ENCODE measurements at regions not wholly inside any gene's neighbourhood (a gene's known extent, or its start where the extent isn't known, plus 50 kb on each side); places are given as distances from the start of the nearest gene placed in this dataset.

- DNase-seq (ENCODE audit: low spot score in 2 of 2, unreplicated experiment in 2 of 2), result no peak
- H3K27ac Mint-ChIP-seq, result no peak overlapping the region
- TF ChIP-seq CTCF (IDR thresholded peaks at IDR 0.05; ENCODE audit: unreplicated experiment), result no peak
- peaks cover 50% of the 10 kb centered on the region for H3K27me3 Mint-ChIP-seq (ENCODE audit: low read depth)
- H3K4me3 Mint-ChIP-seq, result no peak overlapping the region
- H3K36me3 Mint-ChIP-seq, result no peaks in the 10 kb centered on the region
- no peaks in the 10 kb centered on the region for H3K4me1 Mint-ChIP-seq
- H3K9me3 Mint-ChIP-seq, result no peaks in the 10 kb centered on the region
Observed at GRCh38 chr11:116644941-116645305, 127.9 kb downstream of the BUD13 start.

- Mint-ChIP-seq H3K27me3 (ENCODE audit: low read depth) (peaks cover 47% of the 10 kb centered on the region), H3K36me3 (no peaks in the 10 kb centered on the region), H3K4me1 (no peaks in the 10 kb centered on the region), H3K9me3 (no peaks in the 10 kb centered on the region), H3K4me3 (no peak overlapping the region), H3K27ac (no peak overlapping the region)
- TF ChIP-seq CTCF (IDR thresholded peaks at IDR 0.05; ENCODE audit: unreplicated experiment), result no peak
- no peak for DNase-seq (ENCODE audit: low spot score in 2 of 2, unreplicated experiment in 2 of 2)
Observed at GRCh38 chr11:116644201-116644940, 128.4 kb downstream of the BUD13 start.

- no peak for TF ChIP-seq CTCF (IDR thresholded peaks at IDR 0.05; ENCODE audit: unreplicated experiment)
- no peaks in the 10 kb centered on the region for H3K4me1 Mint-ChIP-seq
- no peak overlapping the region for H3K27ac Mint-ChIP-seq
- no peak overlapping the region for H3K4me3 Mint-ChIP-seq
- no peaks in the 10 kb centered on the region for H3K9me3 Mint-ChIP-seq
- peaks cover 38% of the 10 kb centered on the region for H3K27me3 Mint-ChIP-seq (ENCODE audit: low read depth)
- DNase-seq (ENCODE audit: low spot score in 2 of 2, unreplicated experiment in 2 of 2), result peak in 1 of 2 experiments; percentile 10
- H3K36me3 Mint-ChIP-seq, result no peaks in the 10 kb centered on the region
Observed at GRCh38 chr11:116643521-116643920, 129.3 kb downstream of the BUD13 start.

- TF ChIP-seq CTCF (IDR thresholded peaks at IDR 0.05; ENCODE audit: unreplicated experiment), result no peak
- peak in 1 of 2 experiments; percentile 10 for DNase-seq (ENCODE audit: low spot score in 2 of 2, unreplicated experiment in 2 of 2)
- no peaks in the 10 kb centered on the region for H3K4me1 Mint-ChIP-seq
- H3K27ac Mint-ChIP-seq, result no peak overlapping the region
- no peaks in the 10 kb centered on the region for H3K9me3 Mint-ChIP-seq
- H3K27me3 Mint-ChIP-seq (ENCODE audit: low read depth), result peaks cover 33% of the 10 kb centered on the region
- H3K4me3 Mint-ChIP-seq, result no peak overlapping the region
- H3K36me3 Mint-ChIP-seq, result no peaks in the 10 kb centered on the region
Observed at GRCh38 chr11:116642902-116643301, 129.9 kb downstream of the BUD13 start.

GRCh38 chr11:116642481-116642880, 130.3 kb downstream of the BUD13 start:
- TF ChIP-seq CTCF (IDR thresholded peaks at IDR 0.05; ENCODE audit: unreplicated experiment), result no peak
- no peak overlapping the region for H3K4me3 Mint-ChIP-seq
- H3K27me3 Mint-ChIP-seq (ENCODE audit: low read depth), result peaks cover 29% of the 10 kb centered on the region
- H3K9me3 Mint-ChIP-seq, result no peaks in the 10 kb centered on the region
- no peak for DNase-seq (ENCODE audit: low spot score in 2 of 2, unreplicated experiment in 2 of 2)
- H3K4me1 Mint-ChIP-seq, result no peaks in the 10 kb centered on the region
- no peaks in the 10 kb centered on the region for H3K36me3 Mint-ChIP-seq
- H3K27ac Mint-ChIP-seq, result no peak overlapping the region

Data from mesothelial cell of epicardium (in vitro differentiated cells).